ENCODE measurements at regions not wholly inside any gene's neighbourhood (a gene's known extent, or its start where the extent isn't known, plus 50 kb on each side); places are given as distances from the start of the nearest gene placed in this dataset.

- TF ChIP-seq RBBP5 (conservative IDR thresholded peaks at IDR 0.05) = no peak
- no peak for TF ChIP-seq BCLAF1 (IDR thresholded peaks at IDR 0.05)
- TF ChIP-seq RFX5 (IDR thresholded peaks at IDR 0.05; ENCODE audit: low read depth, low read length) = no peak
- no peak for TF ChIP-seq POLR2A (IDR thresholded peaks at IDR 0.05; ENCODE audit: low read depth, low read length)
- TF ChIP-seq CTCF (IDR thresholded peaks at IDR 0.05 in 2 of 3, conservative IDR thresholded peaks at IDR 0.05 in 1 of 3; ENCODE audit: control insufficient read depth in 2 of 3, extremely low read depth in 1 of 3, insufficient read depth in 1 of 3, low read depth in 3 of 3, low read length in 3 of 3) = no peak
- TF ChIP-seq ZNF274 (IDR thresholded peaks at IDR 0.05; ENCODE audit: insufficient read depth, insufficient read length) = no peak
- no peak for TF ChIP-seq SIN3A (IDR thresholded peaks at IDR 0.05; ENCODE audit: low read depth, low read length)
- no peak for TF ChIP-seq FOXK2 (IDR thresholded peaks at IDR 0.05)
Measured at GRCh38 chr11:119853581-119854360, 124.8 kb upstream of the NECTIN1 start.
